D341Med (cell line): ENCODE measurements at regions not wholly inside any gene's neighbourhood (a gene's known extent, or its start where the extent isn't known, plus 50 kb on each side); places are given as distances from the start of the nearest gene placed in this dataset.
"Not testable (repeated sequence)": the region's sequence is repeated elsewhere in the genome, so short reads cannot be mapped to it uniquely, and the experiment has no call there.

Experiments
- DNase-seq: peaks from one replicate; pipeline ENCODE4 v3.0.0; 2012; ENCODE audit warnings: low spot score

DNA sequence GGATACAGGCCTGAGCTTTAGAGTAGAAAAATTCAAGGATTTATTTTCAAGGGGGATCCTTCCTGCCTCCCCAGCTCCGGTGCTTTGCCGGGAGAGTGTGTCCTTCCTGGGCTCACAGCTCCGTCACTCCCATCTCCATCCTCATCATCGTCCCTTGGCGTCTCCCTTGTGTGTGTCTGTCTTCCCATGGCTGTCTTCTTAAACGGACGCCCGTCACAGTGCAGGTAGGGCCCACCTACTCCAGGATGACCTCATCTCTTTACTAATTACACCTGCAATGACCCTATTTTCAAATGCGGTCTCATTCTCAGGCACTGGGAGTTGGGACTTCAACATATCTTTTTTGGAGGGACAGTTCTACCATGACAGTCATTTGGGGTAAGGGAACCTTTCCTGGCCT, 320.3 kb upstream of the C1orf174 start:
- DNase-seq: no peak

DNA sequence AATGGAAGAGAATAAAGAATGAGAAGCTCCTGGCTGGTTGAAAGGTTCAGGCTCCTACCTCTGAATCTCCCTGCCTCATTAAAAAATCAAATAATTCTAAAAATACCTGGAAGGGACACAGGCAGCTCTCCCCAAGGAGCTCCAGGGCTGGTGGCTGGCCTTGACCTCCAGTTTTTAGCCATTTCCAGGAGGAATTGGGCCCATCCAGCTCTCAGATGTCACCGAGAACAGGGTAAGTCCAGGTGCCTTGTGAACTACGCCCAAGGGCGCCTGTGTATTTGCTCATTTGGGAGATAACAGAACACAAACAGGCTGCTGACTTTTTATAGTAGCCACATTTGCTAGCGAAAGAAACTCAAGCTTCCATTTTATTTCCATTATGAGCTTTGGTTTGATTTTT, 321.0 kb upstream of the C1orf174 start:
- no peak for DNase-seq

DNA sequence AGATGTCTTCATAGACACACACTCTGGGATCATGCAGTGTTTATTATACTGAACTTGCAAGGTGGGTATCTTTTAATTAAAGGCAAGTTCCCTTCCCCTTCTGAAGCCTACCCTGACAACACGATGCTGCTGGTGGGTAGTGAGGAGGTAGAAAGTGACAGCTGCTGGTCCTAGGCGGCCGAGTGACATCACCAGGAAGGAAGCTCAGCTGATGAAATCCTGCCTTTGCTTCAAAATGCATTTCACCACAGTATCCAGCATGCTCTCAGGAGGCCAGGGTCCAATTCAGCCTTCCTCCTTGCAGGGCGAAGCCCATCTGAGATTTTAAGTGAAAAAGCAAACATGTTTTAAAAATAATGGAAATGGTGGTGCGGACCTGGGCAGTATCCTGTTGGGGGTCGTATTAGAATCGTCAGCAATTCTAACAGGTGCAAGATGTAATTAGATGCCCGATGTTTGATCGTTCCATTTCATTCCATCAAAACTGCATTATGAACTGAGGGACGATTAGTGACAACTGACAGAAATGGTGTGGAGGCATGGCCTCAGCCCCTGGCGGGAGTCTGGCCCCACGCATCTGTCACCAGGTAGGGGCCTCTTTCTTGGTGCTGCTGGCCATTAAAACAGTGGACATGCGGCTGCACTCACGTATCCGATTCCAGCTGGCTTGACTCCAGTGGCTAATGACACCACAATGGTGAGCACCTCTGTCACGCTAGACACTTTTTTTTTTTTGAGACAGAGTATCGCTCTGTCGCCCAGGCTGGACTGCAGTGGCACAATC, 324.8 kb upstream of the C1orf174 start:
- DNase-seq: no peak

DNA sequence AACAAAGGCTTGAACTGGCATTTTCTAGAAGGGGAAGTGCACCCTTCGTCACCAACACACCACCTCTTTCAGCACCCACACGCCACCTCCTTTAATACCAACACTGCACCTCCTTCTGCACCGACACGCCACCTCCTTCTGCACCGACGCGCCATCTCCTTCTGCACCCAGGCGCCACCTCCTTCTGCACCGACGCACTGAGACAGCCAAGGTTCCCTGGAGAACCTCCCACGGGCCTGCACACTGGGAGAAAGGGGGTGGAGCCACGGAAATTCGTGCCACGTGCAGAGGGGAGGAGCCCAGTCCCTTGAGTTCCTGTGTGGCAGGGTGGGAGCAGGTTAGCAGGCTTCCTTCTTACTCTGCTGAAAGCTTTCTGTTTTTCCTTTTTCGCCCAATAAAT, 327.9 kb upstream of the C1orf174 start:
- no peak for DNase-seq

DNA sequence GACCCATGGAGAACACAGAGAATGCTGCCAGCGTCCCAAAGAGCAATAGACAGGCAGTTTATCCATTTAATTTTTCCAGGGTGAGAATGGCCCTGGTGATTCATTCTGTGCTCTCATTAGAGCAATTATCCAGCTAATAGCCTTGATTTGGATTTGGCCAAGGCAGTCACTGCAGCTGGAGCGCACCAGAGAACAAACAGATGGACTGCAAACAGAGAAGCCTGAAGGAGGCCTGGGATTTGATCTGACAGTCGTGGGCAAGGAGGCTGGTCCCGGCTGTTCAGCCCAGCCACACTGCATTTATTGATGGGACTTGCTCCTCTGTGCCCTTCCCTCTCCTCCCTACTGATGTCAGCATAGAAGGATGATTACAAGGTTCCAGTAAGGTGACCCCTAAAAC, 353.9 kb upstream of the C1orf174 start:
- peak; percentile 57 for DNase-seq

DNA sequence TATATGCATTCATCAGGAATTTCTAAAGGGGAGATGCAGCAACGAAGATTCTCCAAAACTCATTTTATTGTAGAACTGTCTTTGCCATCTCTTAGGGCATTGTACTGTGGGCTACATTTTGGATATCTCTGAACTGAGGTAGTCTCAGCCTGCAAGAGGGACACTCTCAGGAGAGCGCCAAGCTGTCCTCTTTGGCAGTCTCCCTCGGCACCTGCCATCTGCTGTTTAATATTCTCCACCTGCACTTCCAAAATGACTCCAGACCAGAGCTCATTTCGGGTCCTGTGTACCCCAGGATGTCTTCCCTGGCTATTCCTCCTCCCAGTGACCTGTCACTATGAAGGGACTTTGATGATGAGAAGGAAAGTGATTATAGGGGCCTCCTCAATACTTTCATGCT, 356.3 kb upstream of the C1orf174 start:
- no peak for DNase-seq

DNA sequence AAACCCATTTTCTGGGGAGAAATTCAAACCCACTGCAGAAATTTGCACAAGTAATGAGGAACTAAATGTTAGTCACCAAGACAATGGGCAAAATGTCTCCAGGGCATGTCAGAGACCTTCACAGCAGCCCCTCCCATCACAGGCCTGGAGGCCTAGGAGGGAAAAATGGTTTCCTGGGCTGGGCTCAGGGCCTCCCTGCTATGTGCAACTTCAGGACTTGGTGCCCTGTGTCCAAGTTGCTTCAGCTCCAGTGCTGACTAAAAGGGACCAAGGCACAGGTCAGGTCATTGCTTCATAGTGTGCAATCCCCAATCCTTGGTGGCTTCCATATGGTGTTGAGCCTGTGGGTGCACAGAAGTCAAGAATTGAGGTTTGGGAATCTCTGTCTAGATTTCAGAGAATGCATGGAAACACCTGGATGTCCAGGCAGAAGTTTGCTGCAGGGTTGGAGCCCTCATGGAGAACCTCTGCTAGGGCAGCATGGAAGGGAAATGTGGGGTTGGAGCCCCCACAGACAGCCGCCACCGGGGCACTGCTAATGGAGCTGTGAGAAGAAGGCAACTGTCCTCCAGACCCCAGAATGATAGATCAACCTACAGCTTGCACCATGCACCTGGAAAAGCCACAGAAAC, 358.2 kb upstream of the C1orf174 start:
- DNase-seq: not testable (repeated sequence)

DNA sequence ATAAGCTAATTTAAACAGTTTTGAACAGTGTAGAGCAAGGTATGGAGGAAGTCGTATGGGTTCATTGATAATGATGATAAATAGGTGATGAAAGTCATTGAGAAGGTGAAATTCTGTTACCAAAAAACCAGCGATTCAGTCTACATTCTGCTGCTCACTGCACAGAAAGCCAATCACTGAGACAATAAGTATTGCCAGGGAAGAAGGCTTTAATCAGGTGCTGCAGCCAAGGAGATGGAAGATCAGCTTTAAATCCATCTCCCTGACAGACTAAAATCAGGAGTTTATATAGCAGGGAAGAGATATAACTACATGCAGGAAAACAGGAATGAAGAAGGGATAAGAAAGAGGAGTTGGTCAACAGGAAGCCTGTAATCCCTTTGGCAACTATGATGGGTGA, 361.3 kb upstream of the C1orf174 start:
- no peak for DNase-seq

DNA sequence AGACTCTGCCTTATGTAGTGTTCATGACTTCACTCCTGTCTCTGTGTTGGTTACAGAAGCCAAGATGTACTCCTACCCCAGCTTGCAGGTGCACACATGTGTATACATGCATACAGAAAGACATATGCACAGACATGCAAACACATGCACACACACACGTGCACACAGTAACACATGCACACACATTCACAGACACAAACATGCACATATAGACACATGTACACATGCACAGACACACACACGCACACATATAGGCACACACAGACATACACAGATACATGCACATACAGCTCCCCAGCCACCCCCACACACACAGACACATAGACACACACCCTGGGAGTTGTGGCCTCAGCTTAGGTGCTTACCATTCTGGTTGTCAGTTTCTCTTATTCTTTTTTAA, 362.6 kb upstream of the C1orf174 start:
- DNase-seq: no peak

DNA sequence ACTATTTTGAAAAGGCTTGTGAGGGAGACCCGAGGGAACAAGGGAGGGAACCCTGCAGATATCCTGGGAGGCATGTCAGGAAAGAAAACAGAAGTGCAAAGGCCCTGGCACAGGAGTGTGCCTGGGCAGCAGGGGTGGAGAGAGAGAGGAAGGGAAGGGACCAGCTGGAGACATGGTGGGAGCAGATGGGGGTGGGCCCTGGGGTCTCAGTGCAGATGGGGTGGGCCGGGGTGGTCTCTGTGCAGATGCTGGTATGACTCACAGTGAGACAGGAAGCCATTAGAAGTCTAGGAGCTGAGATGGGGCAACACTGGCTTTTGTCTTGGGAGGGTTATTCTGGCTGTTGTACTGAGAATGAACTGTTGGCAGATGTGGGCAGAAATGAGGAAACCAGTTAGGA, 363.6 kb upstream of the C1orf174 start:
- DNase-seq: no peak

DNA sequence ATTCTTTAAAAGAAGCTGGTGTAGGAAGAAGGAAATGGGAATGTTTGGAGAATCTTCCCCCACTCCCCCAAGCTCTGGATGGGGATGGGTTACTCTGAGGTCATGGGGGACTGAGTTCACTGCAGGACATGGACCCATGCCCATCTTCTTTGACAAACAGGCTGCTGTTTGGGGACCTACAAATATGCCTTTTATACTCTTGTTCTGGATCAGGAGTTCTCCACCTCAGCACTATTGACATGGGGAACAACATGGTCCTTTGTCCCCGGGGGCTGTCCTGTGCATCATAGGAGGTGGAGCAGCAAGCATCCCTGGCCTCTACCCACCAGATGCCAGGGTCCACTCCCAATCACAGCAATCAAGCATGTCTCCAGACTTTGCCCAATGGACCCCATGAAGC, 365.8 kb upstream of the C1orf174 start:
- no peak for DNase-seq

DNA sequence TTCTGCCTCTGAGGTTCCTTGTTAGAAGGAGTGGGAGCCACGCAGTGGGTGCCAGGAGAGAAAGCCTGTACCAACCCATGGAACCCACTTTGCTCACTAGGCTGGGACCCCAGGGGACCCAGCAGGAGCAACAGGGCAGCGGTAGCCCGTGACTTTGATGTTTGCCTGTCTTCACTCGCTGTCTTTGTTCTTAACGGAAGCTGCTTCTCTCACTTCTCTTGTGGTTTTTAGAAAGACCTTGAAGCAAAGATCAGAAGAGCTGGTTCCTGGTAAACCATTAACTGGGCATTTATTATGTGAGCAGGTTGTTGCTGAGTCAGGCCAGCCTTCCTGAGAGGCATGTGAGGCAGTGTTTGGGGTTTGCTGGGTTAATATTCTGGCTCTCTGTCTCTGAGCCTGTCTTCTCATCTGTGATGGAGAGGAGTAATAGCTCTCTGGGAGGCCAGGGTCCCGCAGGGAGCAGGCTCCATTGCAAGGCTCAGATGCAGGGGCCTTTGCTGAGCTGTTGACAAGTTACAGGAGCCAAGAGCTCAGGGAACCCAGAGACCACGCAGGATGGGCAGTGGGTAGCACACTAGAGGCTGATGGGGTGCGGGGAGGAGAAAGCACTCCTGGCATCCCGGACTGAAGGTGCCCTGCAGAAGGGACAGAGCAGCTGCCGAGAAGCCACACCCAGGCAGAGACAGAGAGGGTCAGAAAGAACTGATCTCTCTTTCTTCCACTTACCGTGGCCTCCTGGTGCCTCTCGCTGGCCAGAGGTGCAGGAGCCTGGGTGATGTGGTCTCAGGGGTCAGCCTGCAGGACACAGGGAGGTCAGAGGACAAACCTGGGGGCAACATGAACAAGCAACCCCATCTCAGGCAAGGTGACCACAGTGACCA, 367.5 kb upstream of the C1orf174 start:
- no peak for DNase-seq

DNA sequence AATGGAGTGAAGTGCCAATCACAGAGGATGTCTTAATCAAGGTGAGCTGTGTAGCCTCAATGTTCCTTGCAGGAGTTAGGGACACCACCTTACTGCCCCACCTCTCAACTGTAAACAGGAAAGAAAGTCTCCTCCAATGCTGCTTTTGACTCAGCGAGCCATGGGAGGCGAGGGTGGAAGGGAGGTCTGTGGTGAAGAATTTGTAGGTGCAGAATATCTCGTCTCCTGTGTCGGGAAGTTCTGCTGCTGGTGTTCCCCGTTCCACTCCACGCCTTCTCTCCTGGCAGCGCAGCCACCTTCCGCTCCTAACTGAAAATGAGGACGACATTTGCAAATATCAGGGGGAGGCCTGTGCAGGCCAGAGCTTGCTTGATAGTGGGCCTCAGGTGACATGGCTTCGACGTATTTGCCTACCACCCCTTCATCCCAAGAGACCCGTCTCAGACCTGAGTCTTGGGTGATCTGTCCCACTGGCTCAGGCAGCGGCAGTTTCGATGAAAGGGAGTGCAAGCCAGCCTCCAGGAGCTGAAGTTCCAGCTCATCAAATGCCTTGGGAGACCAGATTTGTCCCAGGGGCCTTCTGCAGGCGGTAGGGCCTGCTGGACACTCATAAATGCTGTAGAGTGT, 368.3 kb upstream of the C1orf174 start:
- DNase-seq: no peak

DNA sequence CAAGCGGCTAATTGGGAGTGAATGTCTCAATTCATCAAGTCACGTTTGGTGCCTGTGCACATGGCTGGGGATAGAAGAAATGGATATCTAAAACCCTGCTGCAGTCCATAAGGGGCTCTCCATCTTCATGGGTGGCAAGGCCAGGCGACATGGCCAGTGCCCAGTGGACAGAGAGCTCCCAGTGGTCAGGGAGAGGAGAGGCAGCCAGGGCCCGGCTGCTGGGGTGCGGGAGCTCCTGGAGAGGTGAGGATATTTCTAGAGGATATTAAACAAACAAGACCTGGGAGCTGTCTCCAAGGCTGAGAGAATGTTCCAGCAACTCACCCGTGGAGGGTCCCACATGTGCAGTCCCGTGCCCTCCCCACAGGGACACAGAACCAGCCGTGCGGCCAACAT, 368.8 kb upstream of the C1orf174 start:
- DNase-seq: no peak

DNA sequence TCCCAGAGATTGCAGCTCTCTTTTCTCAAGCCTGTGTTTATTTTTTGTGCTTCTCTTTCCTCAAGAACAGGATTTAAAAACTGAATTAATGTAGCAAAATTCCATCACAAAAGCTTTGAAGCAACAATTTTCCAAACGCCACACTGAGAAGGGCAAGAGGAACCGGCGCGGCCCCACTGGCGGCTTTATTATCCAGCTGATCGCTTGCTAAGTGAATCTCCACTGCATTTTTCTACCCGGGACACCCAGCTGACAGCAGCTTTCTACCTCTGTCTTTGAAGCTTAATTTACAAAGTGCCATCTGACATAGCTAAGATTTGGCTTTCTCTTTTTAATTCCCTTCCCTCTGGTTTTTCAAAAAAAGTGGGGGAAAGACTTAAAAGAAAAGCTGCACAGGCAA, 369.3 kb upstream of the C1orf174 start:
- DNase-seq: no peak

DNA sequence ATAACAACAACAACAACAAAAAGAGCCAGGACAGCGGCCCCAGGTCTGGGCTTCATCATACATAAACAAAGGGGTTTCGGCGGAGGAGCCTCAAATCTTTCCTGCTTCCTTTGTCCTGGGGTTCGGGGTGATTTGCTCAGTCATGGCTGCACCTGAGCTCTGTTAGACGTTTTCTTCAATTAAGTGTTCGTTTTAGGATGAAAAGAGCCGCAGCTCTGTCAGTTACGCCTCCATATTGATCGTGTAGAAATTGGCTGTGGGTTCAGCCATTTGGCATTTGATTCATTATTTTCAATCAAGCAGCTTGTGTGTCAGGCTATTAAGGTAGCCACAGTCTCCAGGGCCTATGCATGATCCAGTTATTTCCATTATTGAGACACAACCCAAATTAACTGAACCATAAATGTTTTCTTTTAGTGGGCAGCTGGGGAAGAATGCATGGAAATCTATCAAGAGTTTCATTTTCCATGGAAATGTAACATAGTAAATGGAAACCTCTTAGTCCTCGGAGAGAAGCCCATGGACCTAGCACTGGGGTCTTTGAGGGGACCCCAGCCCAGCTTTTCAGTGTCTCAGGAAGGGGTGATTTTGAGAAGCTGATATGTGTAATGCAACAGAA, 370.0 kb upstream of the C1orf174 start:
- DNase-seq: no peak

DNA sequence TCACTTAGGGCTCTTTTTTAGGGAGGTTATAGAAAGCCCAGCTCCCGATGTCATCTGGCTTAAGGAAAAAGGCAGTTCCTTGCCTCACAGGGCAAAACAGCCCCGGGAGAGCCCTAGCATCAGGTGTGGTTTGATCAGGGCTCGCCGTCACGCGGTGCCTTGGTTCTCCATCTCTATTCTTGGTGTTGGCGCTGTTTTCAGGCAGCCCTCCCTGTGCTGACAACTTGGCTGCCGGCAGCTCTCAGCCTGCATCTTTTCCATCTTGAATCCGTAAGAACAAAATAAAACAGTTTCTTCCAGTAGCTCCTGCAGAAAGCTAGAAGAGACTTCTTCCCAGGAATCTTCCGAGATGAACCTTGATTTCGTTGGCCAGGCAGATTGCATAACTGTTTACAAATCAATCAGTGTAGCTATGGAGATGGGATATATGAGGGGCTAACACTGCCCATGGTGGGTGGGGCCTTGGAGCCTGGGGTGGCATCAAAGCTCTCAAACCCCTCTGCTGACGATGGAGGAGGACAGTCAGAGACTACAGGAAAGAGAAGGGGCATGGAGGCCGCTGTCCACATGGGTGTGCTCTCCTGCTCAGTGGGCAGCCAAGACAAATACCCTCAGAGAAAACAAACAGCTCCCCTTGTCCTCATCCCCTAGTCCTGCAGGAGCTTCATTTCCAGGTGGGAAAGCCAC, 370.7 kb upstream of the C1orf174 start:
- no peak for DNase-seq

DNA sequence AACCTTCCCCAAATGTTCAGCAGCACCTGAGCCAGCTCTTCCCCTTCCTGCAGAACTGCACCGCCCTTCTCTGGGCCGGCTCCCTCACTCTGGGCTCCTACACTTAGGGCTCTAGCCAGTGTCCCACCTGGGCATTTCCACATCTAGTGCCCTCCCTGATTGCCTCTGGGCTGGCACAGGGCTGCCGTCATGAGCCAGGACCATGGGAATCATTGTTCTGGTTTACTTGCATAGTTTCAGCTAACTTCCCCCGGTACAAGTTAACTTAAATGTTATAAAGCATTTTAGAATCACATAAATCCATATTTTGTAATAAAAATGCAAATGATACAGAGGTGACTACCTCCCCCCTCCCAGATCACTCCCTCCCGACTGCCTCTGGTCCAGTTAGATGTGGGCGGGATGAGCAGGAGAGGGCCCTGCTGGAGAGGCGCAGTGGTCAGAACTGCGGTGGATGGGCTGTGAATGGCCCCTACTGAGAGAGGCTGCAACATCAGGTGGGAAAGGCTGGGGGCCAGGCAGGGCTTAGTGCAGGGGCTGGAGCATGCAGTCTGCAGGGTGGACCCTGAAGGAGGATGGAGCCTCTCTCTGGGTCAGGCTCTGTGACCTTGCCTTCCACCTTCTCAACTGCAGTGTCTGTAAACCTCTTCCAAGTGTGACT, 371.4 kb upstream of the C1orf174 start:
- DNase-seq: no peak

DNA sequence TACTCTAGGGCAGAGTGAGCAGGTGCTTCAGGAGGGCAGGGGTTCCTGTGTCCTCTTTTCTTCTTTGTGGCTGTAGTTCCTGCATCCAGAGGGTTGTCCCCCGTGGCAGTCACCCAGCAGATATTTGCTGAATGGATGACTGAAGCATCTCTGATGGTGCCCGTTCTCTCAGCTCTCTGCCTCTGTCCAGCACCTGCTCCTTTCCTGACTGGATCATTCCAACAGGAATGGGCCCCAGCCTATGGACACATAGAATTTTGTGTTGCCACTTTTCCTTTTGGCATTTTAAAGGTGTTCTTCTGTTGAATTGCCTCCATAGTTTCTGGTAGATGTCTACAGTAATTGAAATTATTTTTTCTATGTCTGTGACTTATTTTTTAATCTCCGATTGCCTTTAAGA, 372.5 kb upstream of the C1orf174 start:
- DNase-seq: no peak

DNA sequence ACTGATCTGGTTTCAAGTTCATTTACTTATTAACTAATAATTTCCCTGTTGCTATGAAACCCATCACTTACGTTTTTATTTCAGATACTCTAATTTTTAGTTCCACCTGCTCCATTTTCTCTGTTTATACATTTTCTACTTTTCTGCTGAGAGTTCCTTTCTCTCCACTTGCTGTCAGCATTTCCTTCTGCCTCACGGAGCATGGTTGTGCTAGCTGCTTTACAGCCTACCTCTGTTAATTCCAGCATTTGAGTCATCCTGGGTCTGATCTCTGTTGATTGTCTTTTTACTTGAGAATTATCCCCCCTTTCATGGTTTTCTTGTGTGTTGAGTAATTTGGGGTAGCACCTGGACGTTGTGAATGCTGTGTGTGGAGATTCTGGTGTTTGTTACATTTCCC, 373.2 kb upstream of the C1orf174 start:
- no peak for DNase-seq

DNA sequence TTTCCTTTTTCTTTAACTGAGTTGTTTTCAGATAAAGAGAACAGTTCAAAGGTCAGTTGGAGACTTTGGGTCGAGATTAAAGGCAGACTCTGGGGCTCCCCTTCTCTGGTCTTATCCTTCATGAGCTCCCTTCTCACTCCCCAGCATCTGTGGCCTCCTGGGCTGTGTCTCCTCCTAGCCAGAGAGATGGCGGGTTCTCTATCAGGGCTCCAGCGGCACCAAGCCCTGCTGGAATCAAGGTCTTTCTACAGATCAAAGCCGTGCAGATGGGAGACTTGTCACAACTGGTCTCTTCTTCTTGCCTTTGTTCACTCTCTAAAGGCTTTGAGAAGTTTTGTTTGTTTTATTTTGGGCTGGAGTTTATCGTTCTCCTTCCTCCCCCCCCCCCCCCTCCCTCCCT, 373.7 kb upstream of the C1orf174 start:
- DNase-seq: no peak
